Naive B cell (primary cell): ENCODE measurements at regions not wholly inside any gene's neighbourhood (a gene's known extent, or its start where the extent isn't known, plus 50 kb on each side); places are given as distances from the start of the nearest gene placed in this dataset.
"Not testable (repeated sequence)": the region's sequence is repeated elsewhere in the genome, so short reads cannot be mapped to it uniquely, and the experiment has no call there.

ENCODE experiments used
- ATAC-seq, 2 donors: fragments of 150-1000 bp; cut with Tn5 transposase; 2 replicates each; pipeline ENCODE4 v1.10.0; 2021; ENCODE audit warnings: low read depth in 2 of 2, mild to moderate bottlenecking in 2 of 2, moderate library complexity in 2 of 2
- DNase-seq: peaks from one replicate; pipeline ENCODE4 v3.0.0; 2022
- H3K27ac Mint-ChIP-seq, 6 donors: one replicate each; pipeline ENCODE4 v1.8.0; 2020 to 2022; ENCODE audit warnings: mild to moderate bottlenecking in 6 of 6, mixed read lengths in 6 of 6, moderate library complexity in 5 of 6, inconsistent platforms in 2 of 6
- H3K27me3 Mint-ChIP-seq, 3 donors: one replicate each; pipeline ENCODE4 v1.8.0; 2021 to 2022; ENCODE audit warnings: mixed read lengths in 3 of 3, mild to moderate bottlenecking in 1 of 3
- H3K36me3 Mint-ChIP-seq, 2 donors: one replicate each; pipeline ENCODE4 v1.8.0; 2020 to 2022; ENCODE audit warnings: mixed read lengths in 2 of 2, inconsistent platforms in 1 of 2, mild to moderate bottlenecking in 1 of 2
- H3K4me1 Mint-ChIP-seq, 3 donors: one replicate each; pipeline ENCODE4 v1.8.0; 2020 to 2022; ENCODE audit warnings: mixed read lengths in 3 of 3, inconsistent platforms in 1 of 3, mild to moderate bottlenecking in 1 of 3, moderate library complexity in 1 of 3
- H3K4me3 Mint-ChIP-seq, 8 donors: one replicate each; pipeline ENCODE4 v1.8.0; 2020 to 2022; ENCODE audit warnings: mild to moderate bottlenecking in 8 of 8, mixed read lengths in 8 of 8, moderate library complexity in 8 of 8, inconsistent platforms in 2 of 8
- H3K9me3 Mint-ChIP-seq, 7 donors: one replicate each; pipeline ENCODE4 v1.8.0; 2020 to 2022; ENCODE audit warnings: mixed read lengths in 7 of 7, mild to moderate bottlenecking in 5 of 7, inconsistent platforms in 2 of 7, moderate library complexity in 1 of 7

DNA sequence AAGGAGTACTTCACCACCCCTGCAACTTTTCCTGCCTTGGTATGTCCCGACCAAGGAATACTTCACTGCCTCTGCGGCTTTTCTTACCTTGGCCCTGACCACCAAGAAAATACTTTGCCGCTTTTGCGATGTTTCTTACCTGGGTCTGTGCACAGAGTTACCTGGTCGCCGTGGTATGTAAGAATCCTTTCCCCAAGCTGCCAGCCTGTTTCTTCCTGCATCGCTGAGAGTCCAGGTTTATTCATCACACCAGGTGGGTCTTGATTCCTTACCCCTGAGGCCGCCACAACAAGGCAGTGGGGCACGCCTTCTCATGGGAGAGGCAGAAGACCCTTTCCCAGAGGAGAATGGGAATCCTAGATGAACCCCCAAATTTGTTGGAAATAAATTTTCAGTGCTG, 511.3 kb downstream of the EDEM1 start:
- DNase-seq (no peak), ATAC-seq (no peak)
- Mint-ChIP-seq H3K27ac (no peak overlapping the region), H3K27me3 (no peaks in the 10 kb centered on the region), H3K4me1 (peaks cover 0 to 3% (median 0%) of the 10 kb centered on the region in 3 donors), H3K36me3 (no peaks in the 10 kb centered on the region), H3K4me3 (no peak overlapping the region), H3K9me3 (peaks cover 0 to 3% (median 0%) of the 10 kb centered on the region in 7 donors)

DNA sequence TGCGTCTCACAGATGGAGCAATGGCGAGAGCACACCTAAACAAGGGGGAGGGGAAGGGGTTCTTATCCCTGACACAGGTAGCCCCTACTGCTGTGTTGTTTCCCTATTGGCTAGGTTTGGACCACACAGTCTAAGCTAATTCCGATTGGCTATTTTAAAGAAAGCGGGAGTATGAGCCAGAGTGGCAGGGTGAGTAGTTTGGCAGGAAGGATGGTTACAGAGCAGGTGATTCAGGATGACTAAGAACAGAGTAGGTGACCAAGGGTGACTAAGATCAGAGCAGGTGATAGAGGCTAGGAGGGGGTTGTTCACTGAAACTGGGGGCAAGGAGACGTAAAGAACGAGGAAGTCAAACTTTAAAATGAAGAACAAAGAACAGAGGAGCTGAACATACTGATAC, 511.8 kb downstream of the EDEM1 start:
- Mint-ChIP-seq H3K9me3 (peaks cover 0 to 3% (median 0%) of the 10 kb centered on the region in 7 donors), H3K27me3 (no peaks in the 10 kb centered on the region), H3K4me1 (peaks cover 0 to 3% (median 0%) of the 10 kb centered on the region in 3 donors), H3K27ac (no peak overlapping the region), H3K4me3 (no peak overlapping the region), H3K36me3 (no peaks in the 10 kb centered on the region)
- DNase-seq: no peak
- no peak for ATAC-seq

- Mint-ChIP-seq H3K27me3 (no peaks in the 10 kb centered on the region), H3K4me1 (peaks cover 0 to 3% (median 0%) of the 10 kb centered on the region in 3 donors), H3K4me3 (no peak overlapping the region), H3K27ac (no peak overlapping the region), H3K9me3 (peaks cover 0 to 3% (median 1%) of the 10 kb centered on the region in 7 donors), H3K36me3 (no peaks in the 10 kb centered on the region)
- ATAC-seq (no peak), DNase-seq (no peak)
Measured at GRCh38 chr3:5699811-5700210, 512.3 kb downstream of the EDEM1 start.

GRCh38 chr3:5701005-5701404, 513.5 kb downstream of the EDEM1 start:
- H3K27me3 Mint-ChIP-seq, ATAC-seq, H3K27ac Mint-ChIP-seq: not testable (repeated sequence)

DNA sequence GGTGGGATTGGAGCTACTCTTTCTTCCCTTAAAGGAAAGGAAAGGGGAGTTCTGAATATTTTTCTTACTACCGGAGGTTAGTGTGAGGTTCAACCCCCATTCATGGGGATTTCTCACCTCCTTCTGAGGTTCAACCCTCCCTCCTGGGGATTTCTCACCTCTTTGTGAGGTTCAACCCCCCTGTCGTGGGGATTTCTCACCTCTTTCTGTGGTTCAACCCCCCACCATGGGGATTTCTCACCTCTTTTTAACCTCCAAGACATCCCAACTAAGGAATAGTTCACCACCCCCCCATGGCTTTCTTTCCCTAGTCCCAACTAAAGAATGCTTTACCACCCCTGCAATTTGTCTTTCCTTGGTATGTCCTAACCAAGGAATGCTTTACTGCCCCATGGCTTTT, 520.3 kb downstream of the EDEM1 start:
- peaks cover 0 to 1% (median 0%) of the 10 kb centered on the region in 3 donors for H3K4me1 Mint-ChIP-seq
- ATAC-seq (no peak), DNase-seq (no peak)
- peaks cover 0 to 11% (median 6%) of the 10 kb centered on the region in 7 donors for H3K9me3 Mint-ChIP-seq
- H3K27me3 Mint-ChIP-seq: peaks cover 0 to 7% (median 0%) of the 10 kb centered on the region in 3 donors
- no peak overlapping the region for H3K27ac Mint-ChIP-seq
- H3K4me3 Mint-ChIP-seq: no peak overlapping the region
- no peaks in the 10 kb centered on the region for H3K36me3 Mint-ChIP-seq

More at GRCh38 chr3:5701005-5701404, 513.5 kb downstream of the EDEM1 start:
- peaks cover 0 to 10% (median 3%) of the 10 kb centered on the region in 7 donors for H3K9me3 Mint-ChIP-seq
- not testable (repeated sequence) for DNase-seq, H3K36me3 Mint-ChIP-seq, H3K4me3 Mint-ChIP-seq, H3K4me1 Mint-ChIP-seq

GRCh38 chr3:5709714-5710113, 522.2 kb downstream of the EDEM1 start:
- Mint-ChIP-seq H3K36me3 (no peaks in the 10 kb centered on the region), H3K9me3 (peaks cover 0 to 11% (median 6%) of the 10 kb centered on the region in 7 donors), H3K4me1 (no peaks in the 10 kb centered on the region), H3K27me3 (peaks cover 0 to 7% (median 0%) of the 10 kb centered on the region in 3 donors), H3K27ac (no peak overlapping the region), H3K4me3 (no peak overlapping the region)
- ATAC-seq (no peak), DNase-seq (no peak)

DNA sequence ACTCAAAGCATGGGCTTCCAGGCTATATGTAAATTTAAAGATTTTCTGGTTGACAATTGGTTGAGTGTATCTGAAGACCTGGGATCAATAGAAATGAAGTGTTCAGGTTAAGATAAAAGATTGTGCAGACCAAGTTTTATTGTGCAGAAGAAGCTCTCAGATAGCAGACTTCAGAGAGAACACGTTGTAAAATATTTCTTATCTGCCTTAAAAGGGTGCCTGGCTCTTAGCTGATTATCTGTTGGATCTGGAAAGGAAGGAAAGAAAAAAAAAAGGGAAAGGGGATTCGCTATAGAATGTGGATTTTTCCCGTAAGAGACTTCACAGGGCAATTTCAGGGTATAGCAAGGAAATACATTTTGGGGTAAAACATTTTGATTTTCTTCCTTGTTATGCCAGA, 523.2 kb downstream of the EDEM1 start:
- ATAC-seq (no peak), DNase-seq (no peak)
- Mint-ChIP-seq H3K27ac (no peak overlapping the region), H3K36me3 (no peaks in the 10 kb centered on the region), H3K27me3 (peaks cover 0 to 7% (median 0%) of the 10 kb centered on the region in 3 donors), H3K9me3 (peaks cover 0 to 7% (median 5%) of the 10 kb centered on the region in 7 donors), H3K4me3 (no peak overlapping the region), H3K4me1 (no peaks in the 10 kb centered on the region)

- Mint-ChIP-seq H3K36me3 (no peaks in the 10 kb centered on the region), H3K27me3 (peaks cover 0 to 12% (median 5%) of the 10 kb centered on the region in 3 donors), H3K4me3 (no peak overlapping the region), H3K9me3 (peaks cover 0 to 9% (median 3%) of the 10 kb centered on the region in 7 donors), H3K4me1 (no peaks in the 10 kb centered on the region), H3K27ac (no peak overlapping the region)
- no peak for ATAC-seq
- no peak for DNase-seq
Measured at GRCh38 chr3:5717254-5717653, 529.7 kb downstream of the EDEM1 start.

DNA sequence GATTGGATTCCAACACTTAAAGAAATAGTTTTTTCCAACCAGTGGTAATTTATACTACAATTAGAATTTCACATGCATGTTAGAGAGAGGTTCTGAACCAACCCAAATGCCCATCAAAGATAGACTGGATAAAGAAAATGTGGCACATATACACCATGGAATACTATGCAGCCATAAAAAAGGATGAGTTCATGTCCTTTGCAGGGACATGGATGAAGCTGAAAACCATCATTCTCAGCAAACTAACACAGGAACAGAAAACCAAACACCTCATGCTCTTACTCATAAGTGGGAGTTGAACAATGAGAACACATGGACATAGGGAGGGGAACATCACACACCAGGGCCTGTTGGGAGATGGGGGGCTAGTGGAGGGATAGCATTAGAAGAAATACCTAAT, 532.2 kb downstream of the EDEM1 start:
- not testable (repeated sequence) for H3K4me3 Mint-ChIP-seq, DNase-seq, ATAC-seq, H3K9me3 Mint-ChIP-seq, H3K27ac Mint-ChIP-seq, H3K4me1 Mint-ChIP-seq, H3K36me3 Mint-ChIP-seq
- peaks cover 0 to 12% (median 5%) of the 10 kb centered on the region in 3 donors for H3K27me3 Mint-ChIP-seq

GRCh38 chr3:5725801-5726200, 538.3 kb downstream of the EDEM1 start:
- Mint-ChIP-seq H3K36me3 (no peaks in the 10 kb centered on the region), H3K4me3 (no peak overlapping the region), H3K27ac (no peak overlapping the region), H3K4me1 (no peaks in the 10 kb centered on the region), H3K27me3 (peaks cover 0 to 4% (median 0%) of the 10 kb centered on the region in 3 donors), H3K9me3 (no peaks in the 10 kb centered on the region)
- DNase-seq (no peak), ATAC-seq (no peak)

DNA sequence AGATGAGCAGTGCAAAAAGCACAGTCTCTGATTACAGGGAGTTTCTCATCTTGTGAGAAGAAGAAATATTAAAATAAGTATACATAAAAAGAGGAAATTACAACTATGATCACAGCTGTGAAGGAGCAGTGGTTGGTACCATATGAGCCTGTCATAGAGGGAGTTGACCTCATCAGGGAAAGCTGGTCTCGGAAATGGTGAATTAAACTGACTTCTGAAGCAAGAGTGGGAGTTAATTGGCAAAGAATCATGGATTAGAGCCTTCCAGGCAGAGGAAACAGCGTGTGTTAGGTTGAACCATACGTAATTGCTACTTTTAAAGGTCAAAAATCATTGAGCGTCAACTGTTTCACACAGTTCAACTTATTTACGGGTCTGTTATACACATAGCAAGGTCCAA, 539.1 kb downstream of the EDEM1 start:
- H3K9me3 Mint-ChIP-seq: no peaks in the 10 kb centered on the region
- no peaks in the 10 kb centered on the region for H3K36me3 Mint-ChIP-seq
- DNase-seq (no peak), ATAC-seq (no peak)
- H3K27ac Mint-ChIP-seq: no peak overlapping the region
- H3K27me3 Mint-ChIP-seq: no peaks in the 10 kb centered on the region
- no peak overlapping the region for H3K4me3 Mint-ChIP-seq
- H3K4me1 Mint-ChIP-seq: no peaks in the 10 kb centered on the region

GRCh38 chr3:5727743-5728484, 540.4 kb downstream of the EDEM1 start:
- no peaks in the 10 kb centered on the region for H3K9me3 Mint-ChIP-seq
- ATAC-seq: no peak
- no peaks in the 10 kb centered on the region for H3K27me3 Mint-ChIP-seq
- H3K4me3 Mint-ChIP-seq: no peak overlapping the region
- no peak for DNase-seq
- H3K27ac Mint-ChIP-seq: no peak overlapping the region
- H3K36me3 Mint-ChIP-seq: no peaks in the 10 kb centered on the region
- no peaks in the 10 kb centered on the region for H3K4me1 Mint-ChIP-seq

DNA sequence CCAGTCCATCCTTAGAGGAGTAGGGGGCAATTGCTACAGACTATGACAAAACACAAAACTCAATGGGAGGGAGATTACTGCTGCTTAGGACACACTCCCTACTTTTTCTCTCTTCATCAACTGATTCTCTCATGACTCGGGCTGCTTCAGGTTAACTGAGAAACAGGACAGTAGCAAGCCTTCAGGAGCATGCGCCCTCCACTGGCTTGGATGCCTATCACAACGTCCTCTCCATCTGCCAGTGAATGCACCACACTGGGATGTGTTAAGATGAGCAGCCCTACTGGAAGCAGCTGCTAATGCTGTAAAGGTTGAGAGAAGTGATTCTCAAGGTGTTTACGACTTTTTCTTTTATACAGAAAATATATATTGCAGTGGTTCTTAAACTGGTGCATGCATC, 542.3 kb downstream of the EDEM1 start:
- no peak overlapping the region for H3K27ac Mint-ChIP-seq
- no peak for ATAC-seq
- no peaks in the 10 kb centered on the region for H3K36me3 Mint-ChIP-seq
- no peaks in the 10 kb centered on the region for H3K4me1 Mint-ChIP-seq
- no peak overlapping the region for H3K4me3 Mint-ChIP-seq
- no peaks in the 10 kb centered on the region for H3K27me3 Mint-ChIP-seq
- H3K9me3 Mint-ChIP-seq: no peaks in the 10 kb centered on the region
- no peak for DNase-seq

- DNase-seq (no peak), ATAC-seq (no peak)
- Mint-ChIP-seq H3K9me3 (no peaks in the 10 kb centered on the region), H3K27ac (no peak overlapping the region), H3K27me3 (no peaks in the 10 kb centered on the region), H3K4me3 (no peak overlapping the region), H3K4me1 (no peaks in the 10 kb centered on the region), H3K36me3 (no peaks in the 10 kb centered on the region)
Measured at GRCh38 chr3:5731100-5731499, 543.6 kb downstream of the EDEM1 start.
